HL-60 (cell line): ENCODE measurements at regions not wholly inside any gene's neighbourhood (a gene's known extent, or its start where the extent isn't known, plus 50 kb on each side); places are given as distances from the start of the nearest gene placed in this dataset.

Experiments used
- DNase-seq, 2 experiments: peaks; one replicate each; pipeline ENCODE4 v3.0.0-alpha.2; 2010 to 2020; ENCODE audit warnings: low read depth in 1 of 2, low spot score in 1 of 2
- H3K27ac ChIP-seq: fragments of 250-450 bp; sonication (Bioruptor Pico); replicated peaks from 2 replicates; pipeline ENCODE4 v1.5.1; 2020; ENCODE audit warnings: mild to moderate bottlenecking, moderate library complexity
- H3K27me3 ChIP-seq: fragments of 250-450 bp; sonication (Bioruptor Pico); 2 replicates; pipeline ENCODE4 v1.5.1; 2021; ENCODE audit warnings: mild to moderate bottlenecking, moderate library complexity; ENCODE audit not compliant: insufficient read depth, poor library complexity, severe bottlenecking
- H3K4me3 ChIP-seq: replicated peaks from 2 replicates; pipeline ENCODE4 v1.5.1; 2011; ENCODE audit warnings: mild to moderate bottlenecking, control low read depth, low read length; ENCODE audit not compliant: insufficient read depth
- CTCF ChIP-seq: IDR thresholded peaks from one replicate; pipeline ENCODE4 v1.5.1; 2011; ENCODE audit warnings: low read length, control low read depth, inconsistent platforms; ENCODE audit not compliant: insufficient read depth
- GABPA ChIP-seq: IDR thresholded peaks from 2 replicates; pipeline ENCODE4 v1.6.1; 2012; ENCODE audit warnings: low read depth
- POLR2AphosphoS5 ChIP-seq: IDR thresholded peaks from 2 replicates; pipeline ENCODE4 v1.6.1; 2012; ENCODE audit warnings: low read depth
- REST ChIP-seq: IDR thresholded peaks from 2 replicates; pipeline ENCODE4 v1.6.1; 2012; ENCODE audit warnings: low read depth; ENCODE audit not compliant: insufficient replicate concordance
- SPI1 ChIP-seq: IDR thresholded peaks from 2 replicates; pipeline ENCODE4 v1.6.1; 2012; ENCODE audit warnings: low read depth, mild to moderate bottlenecking, borderline replicate concordance

- Histone ChIP-seq H3K27me3 (no peaks in the 10 kb centered on the region), H3K27ac (no peak overlapping the region), H3K4me3 (no peak overlapping the region)
- no peak for DNase-seq
- no peak for TF ChIP-seq GABPA
- no peak for TF ChIP-seq REST
- no peak for TF ChIP-seq SPI1
- no peak for TF ChIP-seq CTCF
- no peak for TF ChIP-seq POLR2AphosphoS5
These were observed 62.5 kb upstream of the NFKB1 start for GRCh38 chr4:102438396-102439235.

GRCh38 chr4:102439236-102439614 is 61.9 kb upstream of the NFKB1 start:
- DNase-seq: no peak
- TF ChIP-seq GABPA: no peak
- TF ChIP-seq POLR2AphosphoS5: no peak
- TF ChIP-seq CTCF: no peak
- TF ChIP-seq REST: no peak
- no peak for TF ChIP-seq SPI1
- Histone ChIP-seq H3K4me3 (no peak overlapping the region), H3K27me3 (no peaks in the 10 kb centered on the region), H3K27ac (no peak overlapping the region)

- no peak for TF ChIP-seq GABPA
- TF ChIP-seq SPI1: no peak
- no peak for TF ChIP-seq CTCF
- no peak for TF ChIP-seq POLR2AphosphoS5
- no peak for TF ChIP-seq REST
- DNase-seq: no peak
- Histone ChIP-seq H3K27ac (no peak overlapping the region), H3K4me3 (no peak overlapping the region), H3K27me3 (no peaks in the 10 kb centered on the region)
These were observed 61.3 kb upstream of the NFKB1 start for GRCh38 chr4:102439812-102440211.
